GM20000 (cell line): ENCODE measurements at regions not wholly inside any gene's neighbourhood (a gene's known extent, or its start where the extent isn't known, plus 50 kb on each side); places are given as distances from the start of the nearest gene placed in this dataset.

ENCODE experiments used
- DNase-seq: peaks from one replicate; pipeline ENCODE4 v3.0.0; 2012; ENCODE audit warnings: low spot score
- TF ChIP-seq, protein P1 (sequence below): IDR thresholded peaks from 2 replicates; pipeline ENCODE4 v1.5.1; 2012; ENCODE audit warnings: mild to moderate bottlenecking, control low read depth; ENCODE audit errors: extremely low read depth, missing control alignments

DNA sequence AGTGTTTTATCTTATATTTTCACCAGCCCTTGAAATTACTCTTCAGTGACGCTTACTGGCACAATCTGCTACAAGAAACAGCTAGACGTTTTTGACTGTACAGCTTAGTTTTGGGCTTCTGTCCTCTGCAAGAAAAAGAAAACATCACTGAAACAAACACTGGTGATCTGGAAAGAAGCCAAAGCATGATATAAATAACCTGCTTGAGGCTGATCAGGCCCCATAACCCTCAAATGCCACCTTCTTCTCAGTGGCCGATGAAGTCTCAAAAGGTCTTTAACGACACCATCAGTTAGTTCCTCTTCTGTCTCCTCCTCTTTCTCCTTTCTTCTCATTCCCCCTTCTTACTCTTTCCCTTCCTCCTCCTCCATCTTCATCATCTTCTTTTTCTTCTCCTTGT, 942.3 kb upstream of the TMEM132C start:
- DNase-seq: no peak
- TF ChIP-seq, protein P1, sequence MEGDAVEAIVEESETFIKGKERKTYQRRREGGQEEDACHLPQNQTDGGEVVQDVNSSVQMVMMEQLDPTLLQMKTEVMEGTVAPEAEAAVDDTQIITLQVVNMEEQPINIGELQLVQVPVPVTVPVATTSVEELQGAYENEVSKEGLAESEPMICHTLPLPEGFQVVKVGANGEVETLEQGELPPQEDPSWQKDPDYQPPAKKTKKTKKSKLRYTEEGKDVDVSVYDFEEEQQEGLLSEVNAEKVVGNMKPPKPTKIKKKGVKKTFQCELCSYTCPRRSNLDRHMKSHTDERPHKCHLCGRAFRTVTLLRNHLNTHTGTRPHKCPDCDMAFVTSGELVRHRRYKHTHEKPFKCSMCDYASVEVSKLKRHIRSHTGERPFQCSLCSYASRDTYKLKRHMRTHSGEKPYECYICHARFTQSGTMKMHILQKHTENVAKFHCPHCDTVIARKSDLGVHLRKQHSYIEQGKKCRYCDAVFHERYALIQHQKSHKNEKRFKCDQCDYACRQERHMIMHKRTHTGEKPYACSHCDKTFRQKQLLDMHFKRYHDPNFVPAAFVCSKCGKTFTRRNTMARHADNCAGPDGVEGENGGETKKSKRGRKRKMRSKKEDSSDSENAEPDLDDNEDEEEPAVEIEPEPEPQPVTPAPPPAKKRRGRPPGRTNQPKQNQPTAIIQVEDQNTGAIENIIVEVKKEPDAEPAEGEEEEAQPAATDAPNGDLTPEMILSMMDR: no peak

GRCh38 chr12:127327986-127328385, 939.0 kb upstream of the TMEM132C start:
- TF ChIP-seq, protein P1: no peak
- DNase-seq: no peak

DNA sequence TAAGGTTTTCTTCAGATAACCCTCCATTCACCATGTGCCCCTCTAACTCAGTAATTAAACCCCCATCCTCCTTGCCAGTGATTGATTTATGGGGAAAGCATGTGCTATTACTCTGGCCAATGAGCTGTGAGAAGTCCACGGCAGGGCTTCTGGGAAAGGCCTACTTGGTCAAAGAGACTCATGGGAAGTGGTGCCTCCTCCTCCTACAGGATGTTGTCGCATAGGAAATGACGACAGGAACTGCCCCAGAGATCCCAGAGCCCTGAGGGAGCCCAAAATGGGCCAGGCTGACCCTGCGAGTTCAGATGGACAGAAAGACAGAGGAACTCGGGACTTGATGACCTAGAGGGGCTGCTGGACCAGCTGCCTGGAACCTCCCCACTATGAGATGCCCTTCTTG, 938.1 kb upstream of the TMEM132C start:
- TF ChIP-seq, protein P1: no peak
- DNase-seq: no peak

- TF ChIP-seq, protein P1: no peak
- no peak for DNase-seq
Measured at GRCh38 chr12:127334365-127334764, 932.6 kb upstream of the TMEM132C start.

- TF ChIP-seq, protein P1: no peak
Measured at GRCh38 chr12:127334912-127335644, 931.9 kb upstream of the TMEM132C start.

GRCh38 chr12:127336416-127336815, 930.6 kb upstream of the TMEM132C start:
- DNase-seq: no peak
- TF ChIP-seq, protein P1: no peak

More at GRCh38 chr12:127334912-127335644, 931.9 kb upstream of the TMEM132C start:
- DNase-seq: no peak

DNA sequence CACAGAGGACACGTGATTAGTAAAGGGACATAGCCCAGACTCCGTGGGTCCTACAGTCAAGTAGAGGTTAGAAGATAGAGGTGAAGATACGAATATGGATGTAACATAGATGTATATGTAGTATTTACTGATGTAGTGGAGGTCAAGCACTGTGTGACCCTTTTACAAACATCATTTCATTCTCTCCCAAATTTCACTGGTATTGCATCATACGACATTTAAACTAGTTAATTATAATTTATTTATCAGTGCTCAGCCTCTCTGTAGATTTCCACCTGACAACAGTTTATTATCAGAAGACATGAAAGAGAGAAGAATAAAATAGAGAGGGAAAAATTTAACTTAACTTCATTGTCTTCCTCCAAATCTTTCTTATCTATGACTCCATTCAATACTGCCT, 927.9 kb upstream of the TMEM132C start:
- DNase-seq: no peak
- TF ChIP-seq, protein P1: no peak
